ENCODE measurements at regions not wholly inside any gene's neighbourhood (a gene's known extent, or its start where the extent isn't known, plus 50 kb on each side); places are given as distances from the start of the nearest gene placed in this dataset.

DNA sequence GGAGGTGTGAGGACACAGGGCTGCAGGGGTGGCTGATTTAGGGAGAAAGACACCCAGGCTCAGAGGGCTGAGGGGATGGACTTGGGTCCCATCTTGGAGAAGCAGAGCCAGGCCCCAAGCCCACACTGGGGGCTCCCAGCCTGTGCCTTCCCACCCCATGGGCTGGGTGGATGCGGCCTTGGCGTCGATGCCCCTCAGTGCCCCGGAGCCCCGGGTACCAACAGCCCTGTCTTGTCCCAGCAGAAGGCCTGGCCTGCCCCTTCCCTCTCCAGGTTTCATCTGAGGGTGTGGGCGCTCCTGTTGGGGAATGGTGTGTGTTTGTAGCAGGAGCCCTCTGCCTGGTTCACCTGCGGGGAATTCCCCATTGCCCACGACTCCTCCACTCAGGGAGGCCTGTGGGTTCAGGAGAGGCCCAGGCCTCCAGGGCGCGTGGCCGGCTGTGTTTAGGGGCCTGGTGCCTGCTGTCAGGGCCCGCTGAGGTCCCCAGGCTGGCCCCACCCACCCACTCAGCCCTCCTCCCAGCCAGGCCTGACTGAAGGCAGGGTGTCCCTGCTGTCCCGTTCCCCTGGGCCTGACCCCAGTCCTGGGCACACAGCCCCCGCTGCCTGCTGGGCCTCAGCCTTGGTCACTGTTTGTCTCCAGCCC, 51.1 kb upstream of the BEGAIN start:
- no peak for DNase-seq (ENCODE audit: low read depth)

DNA sequence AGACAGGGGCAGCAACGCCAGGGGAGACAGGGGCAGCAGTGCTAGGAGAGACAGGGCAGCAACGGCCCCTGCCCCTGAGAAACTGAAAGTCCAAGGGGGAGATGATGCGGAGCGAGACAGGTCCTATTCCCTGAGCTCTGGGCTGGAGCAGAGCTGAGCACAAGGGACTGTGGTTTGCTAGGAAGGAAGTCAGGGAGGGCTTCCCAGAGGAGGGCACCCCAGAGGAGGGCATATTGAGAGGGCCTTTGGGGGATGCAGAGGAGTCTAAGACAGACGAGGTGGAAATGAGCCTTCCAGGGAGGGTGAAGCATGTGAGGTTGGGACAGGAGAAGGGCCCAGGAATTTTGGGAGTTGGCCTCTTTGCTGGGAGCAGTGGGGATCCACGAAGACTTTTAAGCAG, 52.1 kb upstream of the BEGAIN start:
- DNase-seq (ENCODE audit: low read depth), result no peak

DNA sequence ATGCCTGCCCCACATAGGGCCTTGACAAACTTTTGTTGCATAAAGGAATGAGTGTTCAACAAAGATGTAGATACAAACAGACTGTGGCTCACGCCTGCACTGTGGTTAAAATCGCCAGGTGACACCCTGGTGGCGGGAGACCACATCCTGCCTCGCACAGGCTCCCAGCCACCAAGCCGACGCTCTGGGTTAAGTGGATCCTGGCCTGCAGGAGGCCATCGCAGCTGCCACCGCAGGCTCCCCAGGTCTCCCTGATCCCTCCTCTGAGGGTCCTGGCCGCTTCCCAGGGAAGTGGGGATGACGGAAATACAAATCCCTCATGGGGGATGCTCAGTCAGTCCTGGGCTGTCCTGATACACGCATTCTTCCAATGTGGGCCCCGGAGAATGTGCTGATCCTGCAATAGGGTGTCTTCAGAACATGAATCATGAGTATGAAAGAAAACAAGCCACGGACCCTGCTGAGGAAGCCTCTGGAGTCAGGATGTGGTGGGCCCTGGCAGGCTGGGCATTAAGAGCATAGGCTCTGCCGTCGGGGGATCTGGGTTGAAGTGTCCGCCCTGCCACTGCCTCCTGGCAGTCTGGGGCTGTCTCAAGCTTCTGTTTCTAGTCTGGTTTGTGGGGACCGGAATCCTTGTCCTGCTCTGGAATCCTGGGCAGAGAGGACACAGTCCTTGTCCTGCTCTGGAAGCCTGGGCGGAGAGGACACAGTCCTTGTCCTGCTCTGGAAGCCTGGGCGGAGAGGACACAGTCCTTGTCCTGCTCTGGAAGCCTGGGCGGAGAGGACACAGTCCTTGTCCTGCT, 53.5 kb upstream of the BEGAIN start:
- peak; percentile 53 for DNase-seq (ENCODE audit: low read depth)

DNA sequence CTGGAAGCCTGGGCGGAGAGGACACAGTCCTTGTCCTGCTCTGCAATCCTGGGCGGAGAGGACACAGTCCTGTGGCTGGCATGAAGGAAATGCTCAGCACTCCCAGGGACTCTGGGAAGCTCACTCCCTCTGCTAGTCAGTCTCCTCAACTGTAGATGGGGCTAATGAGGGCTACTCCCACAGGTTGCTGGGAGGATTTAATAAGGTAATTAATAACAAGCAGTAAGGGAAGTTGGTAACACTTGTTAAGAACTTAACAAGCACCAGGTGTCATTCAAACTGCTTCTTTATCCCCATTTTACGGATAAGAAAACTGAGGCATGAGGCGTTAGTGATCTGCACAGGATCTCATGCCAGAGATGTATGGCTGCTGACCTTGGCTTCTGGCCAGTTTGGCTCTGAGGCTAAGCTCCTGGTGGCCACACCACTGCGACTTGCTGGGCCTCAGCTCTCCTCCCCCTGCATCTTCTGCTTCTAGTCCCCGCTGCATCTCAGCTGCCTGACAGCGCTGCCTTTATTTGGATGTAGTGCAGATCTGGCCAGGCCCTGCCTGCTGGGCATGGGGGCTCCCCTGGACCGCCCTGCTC, 54.1 kb upstream of the BEGAIN start:
- DNase-seq (ENCODE audit: low read depth), result no peak

DNA sequence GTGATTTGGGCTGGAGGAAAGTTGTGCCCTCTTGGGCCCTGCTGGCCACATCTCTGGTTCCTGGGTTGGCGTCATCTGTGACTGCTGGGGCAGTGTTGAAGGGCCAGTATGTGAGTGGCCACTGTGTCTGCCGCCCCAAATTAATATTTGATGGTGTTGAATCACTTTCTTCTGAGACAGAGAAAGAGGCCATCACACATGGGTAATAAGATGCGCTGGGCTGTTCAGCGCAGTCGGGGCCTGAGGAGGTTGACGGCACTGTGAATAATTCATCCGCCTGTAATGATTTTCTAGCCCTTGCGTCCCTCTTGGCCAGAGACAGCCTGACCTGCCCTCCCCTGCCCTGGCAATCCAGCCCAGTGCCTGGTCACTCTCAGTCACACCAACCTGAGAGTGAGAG, 56.2 kb upstream of the BEGAIN start:
- DNase-seq (ENCODE audit: low read depth), result no peak

DNA sequence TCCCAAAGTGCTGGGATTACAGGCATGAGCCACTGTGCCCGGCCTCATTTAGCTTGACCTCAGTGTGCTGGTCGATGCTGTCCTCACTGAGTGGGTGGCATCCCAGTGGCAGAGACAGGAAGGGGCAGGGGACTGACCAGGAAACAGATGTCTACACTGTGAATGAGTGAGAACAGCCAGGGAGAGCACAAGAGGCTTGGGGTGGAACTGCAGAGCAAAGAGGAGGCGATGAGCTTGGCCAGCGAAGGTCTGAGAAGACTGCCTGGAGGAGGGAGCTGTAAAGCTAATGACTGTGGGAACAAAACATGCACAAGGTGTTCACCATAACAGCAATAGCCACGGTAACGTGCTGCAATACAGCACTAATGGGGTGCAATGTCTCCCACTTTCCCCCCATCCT, 57.2 kb upstream of the BEGAIN start:
- DNase-seq (ENCODE audit: low read depth), result no peak

DNA sequence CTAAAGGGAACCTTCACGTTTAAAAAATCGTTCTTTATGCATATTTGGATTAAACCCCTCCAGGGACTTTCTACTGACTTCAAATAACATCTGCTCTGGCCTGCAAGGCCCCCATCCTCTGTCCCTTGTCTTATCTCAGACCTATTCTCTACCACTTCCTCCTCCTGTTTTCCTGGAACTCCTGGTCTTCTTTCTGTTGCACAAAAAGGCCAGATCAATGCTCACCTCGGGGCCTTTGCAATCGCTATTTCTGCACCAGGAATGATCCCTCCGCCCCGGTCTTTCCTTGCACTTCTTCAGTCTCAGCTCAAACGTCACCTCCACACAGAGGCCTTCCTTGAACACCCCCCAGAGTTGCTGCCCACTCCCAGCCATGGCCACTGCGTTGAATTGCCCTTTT, 57.6 kb upstream of the BEGAIN start:
- no peak for DNase-seq (ENCODE audit: low read depth)

DNA sequence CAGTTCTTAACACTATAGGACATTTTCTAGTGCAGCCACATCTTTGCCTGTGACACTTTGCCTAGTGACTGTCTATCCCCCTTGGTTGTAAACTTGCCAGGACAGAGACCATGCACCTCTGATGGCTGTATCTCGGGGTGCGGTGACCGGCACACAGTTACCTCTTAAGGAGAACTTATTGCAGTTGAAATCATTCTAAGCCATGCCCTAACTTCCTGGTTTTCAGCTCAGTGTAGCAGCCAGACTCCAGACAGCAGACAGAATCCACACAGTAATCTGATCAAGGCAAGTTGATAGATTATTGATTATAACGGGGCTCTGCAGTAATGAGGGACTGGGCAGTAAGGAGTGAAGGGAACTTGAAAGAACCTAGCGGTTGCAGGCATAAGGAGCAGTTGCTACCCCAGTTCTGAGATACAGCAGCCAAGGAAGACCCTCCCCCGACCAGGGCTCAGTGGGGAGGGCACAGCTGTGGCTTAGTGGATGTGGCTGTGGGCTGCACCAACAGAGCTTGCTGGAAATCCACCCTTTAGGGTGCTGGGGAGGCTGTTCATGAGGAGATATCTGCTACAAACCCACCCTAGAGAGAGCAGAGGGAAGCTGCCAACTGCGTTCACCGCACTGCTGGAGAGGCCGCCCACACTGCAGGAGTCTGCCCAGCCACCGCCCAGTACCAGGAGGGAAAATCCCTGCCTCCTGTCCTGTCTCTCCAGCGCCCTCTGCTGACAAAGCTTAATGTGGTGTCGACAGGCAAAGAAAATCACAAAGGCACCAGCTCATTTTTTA, 58.2 kb upstream of the BEGAIN start:
- DNase-seq (ENCODE audit: low read depth), result peak; percentile 89

DNA sequence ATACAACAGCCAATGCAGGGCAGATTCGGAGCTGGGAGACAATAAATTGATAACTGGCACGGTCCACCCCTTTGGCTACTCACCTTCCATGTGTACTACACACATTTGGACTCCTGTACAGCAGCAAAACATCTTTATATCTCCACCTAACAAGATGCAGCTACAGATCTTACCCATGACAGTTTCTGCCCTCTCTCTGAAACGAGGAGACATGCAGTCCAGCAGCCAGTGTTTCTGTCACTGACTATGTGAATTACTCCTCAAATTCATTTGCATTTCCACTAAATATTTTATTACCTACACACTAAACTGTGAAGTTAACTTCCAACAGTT, 58.7 kb upstream of the BEGAIN start:
- no peak for DNase-seq (ENCODE audit: low read depth)

DNA sequence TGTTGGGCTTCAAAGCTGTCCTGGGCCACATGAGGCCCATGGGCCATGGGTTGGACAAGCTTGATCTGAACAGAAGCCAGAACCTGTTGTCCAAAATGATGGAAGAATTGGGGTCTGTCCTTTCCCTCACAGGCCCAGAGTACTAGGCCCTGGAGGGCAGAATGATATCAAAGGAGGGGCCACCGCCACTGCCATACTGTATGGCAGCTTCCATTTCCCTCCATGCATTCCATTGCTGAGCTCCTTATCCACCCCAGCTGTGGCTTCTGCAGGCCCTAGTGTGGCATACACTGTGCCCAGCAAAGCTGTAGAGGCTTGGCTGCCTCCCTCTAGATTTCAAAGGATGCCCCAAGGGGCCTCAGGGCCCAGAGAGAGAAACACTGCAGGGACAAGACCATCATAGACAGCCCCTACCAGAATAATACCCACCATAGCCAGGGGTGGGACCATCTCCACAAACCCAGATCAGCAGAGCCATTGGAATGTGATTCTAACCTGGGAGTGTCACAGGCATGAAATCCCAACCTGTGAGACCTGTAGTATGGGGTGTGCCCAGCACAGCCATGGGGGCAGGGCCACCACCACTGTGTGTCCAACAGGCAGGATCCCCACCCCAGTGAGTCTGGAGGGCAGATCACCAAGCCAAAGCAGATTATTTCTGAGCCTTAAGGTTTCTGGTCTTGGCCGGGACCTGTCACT, 61.4 kb upstream of the BEGAIN start:
- DNase-seq (ENCODE audit: low read depth), result no peak

DNA sequence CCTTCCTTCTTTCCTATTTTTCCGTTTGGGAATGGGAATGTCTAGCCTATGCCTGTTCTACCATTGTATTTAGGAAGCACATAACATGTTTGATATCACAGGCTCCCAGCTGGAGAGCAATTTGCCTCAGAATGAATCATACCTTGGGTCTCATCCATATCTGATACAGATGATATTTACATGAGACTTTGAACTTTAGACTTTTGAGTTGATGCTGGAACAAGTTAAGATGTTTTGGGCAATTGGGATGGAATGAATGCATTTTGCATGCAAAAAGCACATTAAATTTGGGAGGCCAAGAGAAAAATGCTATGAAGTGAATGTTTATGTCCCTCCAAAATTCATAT, 61.9 kb upstream of the BEGAIN start:
- no peak for DNase-seq (ENCODE audit: low read depth)

DNA sequence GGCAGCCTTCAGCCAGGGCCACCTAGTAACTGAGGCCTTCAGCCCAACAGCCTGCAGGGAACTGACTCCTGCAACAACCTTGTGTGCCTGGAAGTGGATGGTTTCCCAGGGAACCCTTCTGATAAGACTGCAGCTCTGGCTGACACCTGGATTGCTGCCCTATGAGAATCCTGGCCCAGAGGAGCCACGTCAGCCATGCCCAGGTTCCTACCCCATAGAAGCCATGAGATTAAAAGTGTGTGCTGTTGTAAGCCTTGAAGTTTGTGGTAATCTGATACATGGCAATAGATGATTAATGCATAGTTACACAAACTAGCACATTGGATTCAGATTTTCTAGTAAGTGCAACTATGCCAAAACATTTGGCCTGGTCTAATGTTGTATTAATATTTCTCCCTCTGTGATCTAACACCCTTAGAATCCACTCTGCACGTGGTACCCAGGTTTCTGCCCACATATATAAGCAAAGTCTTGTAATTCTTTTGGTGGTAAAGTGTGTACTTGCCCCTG, 64.8 kb upstream of the BEGAIN start:
- DNase-seq (ENCODE audit: low read depth), result no peak

DNA sequence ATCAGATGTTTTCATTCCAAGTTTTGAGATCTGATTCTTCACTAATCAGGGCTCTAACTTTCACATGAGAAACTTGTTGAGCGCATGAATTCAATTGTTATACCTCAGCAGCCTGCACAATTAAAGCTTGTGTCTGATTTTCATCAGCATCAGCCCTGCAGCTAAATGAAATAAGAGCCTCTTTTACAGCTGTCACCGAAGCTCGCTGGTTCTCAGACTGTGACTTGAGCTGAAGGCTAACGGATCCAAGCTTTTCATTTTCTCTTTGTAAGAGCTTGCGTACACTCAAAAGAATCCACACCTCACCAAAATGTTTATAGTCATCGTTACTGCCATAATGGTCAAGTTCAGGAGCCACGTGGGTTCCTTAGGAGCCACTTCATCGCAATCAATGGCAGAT, 65.5 kb upstream of the BEGAIN start:
- no peak for DNase-seq (ENCODE audit: low read depth)

DNA sequence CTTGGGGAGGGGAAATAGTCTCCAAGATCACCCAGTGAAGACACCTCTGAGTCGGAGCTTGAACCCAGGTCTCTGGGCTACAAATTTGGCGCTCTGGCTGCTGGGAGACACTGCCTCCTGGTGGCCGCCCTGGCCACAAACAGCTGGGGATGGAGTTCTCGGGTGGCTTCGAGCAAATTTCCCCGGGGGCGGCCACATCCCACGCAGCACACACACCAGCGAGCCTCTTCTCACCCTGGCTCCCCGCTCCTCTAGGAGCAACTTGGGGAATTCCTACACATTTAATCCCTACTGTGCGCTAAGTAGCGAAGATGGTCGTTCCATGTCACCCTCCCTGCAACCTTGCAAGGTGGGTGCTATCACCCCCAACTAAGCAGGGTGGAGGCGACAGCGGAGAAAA, 66.2 kb upstream of the BEGAIN start:
- no peak for DNase-seq (ENCODE audit: low read depth)

DNA sequence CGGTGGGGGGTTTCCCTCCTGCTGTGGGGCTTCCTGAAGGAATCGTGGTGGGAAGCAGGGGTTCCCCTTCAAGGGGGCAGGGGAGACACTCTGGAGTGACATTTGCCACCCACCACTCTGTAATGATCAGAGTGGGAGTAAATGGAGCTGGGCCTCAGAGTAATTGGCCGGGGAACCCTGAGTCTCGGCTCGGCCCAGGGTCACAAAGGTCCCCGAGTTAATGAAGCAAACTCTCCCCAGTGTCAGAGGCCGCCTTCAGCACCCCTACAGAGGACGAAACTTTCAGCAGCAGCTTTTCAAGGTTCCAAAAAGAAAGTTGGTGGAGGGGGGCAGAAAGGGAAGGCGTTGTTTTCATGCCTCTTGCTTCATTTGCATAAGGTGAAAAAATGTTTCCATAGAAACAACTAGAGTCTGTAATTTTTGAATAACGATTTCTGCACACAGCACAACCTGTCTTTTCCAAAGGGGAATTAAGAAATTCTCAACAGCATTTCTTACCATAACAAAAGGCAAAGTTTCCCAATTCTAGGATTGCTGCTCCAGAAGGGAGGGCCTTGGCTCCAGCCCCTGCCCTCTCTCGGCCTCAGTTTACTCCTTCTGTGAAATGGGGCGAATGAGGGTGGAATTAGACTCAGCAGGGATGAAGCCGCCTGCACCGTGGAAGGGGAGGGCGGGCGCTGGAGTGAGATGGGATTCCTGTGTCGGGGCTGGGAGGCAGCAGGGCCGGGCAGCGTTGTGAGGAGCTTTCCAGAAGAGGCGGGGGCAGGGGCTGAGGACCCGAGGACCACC, 67.0 kb upstream of the BEGAIN start:
- DNase-seq (ENCODE audit: low read depth), result no peak

DNA sequence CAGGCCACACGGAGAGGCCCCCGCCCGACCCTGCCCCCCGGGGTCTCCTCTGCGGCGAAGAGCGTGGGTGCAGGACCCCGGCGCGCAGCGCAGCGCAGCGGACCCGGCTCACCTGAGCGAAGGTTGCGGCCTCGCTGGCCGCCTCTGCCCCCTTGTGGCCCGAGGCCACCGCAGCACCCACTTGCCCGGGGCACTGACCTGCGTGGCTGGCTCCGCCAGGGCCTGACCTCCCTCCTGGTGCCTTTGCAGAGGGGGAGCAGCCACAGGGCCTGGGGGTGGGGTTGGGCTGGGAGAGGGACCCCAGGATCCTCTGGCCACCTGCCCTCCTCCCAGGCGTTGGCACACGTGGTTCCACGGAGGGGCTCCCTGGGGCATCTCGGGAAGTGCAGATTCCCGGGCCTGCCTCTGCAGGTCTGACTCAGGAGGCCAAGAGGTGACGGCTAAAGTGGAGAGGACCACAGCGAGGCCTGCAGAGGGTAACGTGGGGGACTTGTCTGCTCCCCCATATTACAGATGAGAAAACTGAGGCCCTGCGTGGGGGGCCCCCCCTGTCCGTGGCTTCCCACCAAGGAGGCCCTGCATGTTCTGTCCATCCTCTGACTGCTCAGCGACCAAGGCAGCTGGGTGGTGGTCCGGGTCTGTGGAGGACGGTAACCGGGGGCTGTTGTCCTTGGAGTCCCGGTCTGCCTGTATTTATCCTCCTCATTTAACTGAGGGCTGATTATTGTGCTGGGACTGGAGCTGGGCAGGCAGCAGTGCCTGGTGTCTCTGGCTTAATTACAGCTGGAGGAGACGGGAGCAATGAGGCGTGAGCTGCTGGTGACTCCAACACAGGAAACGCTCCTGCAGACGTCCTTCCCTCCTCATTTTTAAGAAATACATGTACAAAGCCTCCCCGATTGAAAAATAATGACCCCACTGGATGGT, 67.9 kb upstream of the BEGAIN start:
- peak; percentile 39 for DNase-seq (ENCODE audit: low read depth)

DNA sequence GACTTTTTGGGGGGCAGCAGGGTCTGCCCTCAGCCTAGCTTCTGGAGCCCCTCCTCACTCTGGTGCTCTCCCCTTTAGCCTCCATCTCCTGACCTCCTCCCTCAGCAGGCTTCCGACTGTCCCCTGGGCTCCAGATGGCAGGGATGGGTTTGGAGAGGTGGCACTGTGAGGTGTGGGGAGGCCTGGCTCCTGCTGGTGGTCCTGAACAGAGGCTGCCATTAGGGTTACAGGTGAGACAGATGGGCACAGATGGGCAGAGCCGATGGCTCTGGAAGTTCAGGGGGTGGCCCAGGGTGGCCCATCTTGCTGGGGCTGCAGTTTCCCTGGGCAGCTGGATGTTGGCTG, 68.5 kb upstream of the BEGAIN start:
- DNase-seq (ENCODE audit: low read depth), result no peak

DNA sequence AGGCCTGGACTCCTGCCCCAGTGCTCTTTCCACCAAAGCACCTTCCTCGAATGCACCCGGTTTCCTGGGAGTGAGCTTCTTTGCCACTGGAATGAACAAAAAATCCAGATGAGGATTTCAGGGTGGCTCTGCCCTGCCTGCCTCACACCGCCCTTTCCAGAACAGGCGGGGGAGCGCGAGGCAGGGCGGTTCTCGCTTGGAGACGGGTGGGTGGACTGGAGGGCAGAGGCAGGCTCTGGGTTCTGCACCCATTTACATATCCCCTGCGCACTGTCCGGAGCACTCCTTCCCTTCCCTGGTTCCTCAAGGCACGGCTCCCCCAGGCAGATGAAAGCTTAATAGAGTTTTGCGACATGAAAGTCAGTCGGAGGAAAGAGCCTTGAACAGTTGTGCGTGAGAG, 69.7 kb upstream of the DLK1 start:
- no peak for DNase-seq (ENCODE audit: low read depth)

DNA sequence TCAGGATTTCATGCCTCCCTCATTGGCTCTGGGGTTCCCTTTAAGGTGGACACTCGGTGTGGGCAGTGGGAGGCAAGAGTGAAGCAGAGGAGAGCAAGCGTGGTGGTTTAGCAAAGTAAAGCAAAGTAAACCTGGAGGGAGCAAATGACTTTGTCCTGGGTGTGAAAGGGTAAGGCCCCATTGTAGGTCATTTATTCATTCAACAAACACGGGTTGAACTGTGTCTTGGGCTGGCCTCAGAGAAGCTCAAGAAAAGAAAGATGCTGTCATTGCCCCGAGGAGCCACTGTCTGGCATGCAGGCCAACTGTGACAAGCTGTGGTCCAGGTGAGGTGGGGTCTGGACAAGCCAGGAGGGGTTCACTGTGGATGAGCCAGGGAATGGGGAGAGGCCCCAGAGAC, 68.9 kb upstream of the DLK1 start:
- DNase-seq (ENCODE audit: low read depth), result no peak

DNA sequence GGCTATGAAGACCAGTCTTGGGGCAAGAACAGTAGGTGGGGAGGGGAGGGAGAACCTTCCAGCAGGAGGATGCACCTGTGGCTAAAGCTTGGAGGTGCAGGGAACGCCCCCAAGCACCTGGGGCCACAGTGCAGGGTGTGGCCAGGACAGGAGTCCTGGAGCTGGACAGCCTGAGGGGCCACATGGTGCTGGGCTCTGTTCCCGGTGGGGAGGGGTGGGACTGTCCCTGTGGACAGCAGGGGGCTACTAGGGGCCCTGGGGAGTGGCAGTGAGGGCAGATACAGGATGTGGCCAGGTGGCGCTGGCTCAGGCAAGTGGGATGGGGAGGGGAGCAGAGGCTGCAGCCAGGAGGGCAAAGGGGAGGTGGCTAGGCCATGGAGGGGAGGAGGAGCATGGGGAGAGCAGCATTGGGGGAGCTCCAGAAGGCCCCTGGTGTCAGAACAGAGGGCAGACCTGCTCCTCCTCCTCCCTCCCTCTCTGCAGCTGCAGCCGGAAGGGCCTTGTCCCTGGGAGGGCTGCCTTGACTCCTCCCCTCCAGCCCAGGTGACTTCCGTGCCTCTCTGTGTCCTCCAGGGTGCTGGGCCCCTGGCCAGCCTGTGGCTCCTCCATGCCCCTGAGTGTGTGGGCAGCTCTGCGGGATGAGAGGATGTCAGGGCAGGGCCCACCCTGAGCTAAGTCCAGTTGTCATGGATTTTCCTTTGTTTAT, 68.4 kb upstream of the DLK1 start:
- no peak for DNase-seq (ENCODE audit: low read depth)
